RWPE2 (cell line): ENCODE measurements at regions not wholly inside any gene's neighbourhood (a gene's known extent, or its start where the extent isn't known, plus 50 kb on each side); places are given as distances from the start of the nearest gene placed in this dataset.

ENCODE experiments used
- ATAC-seq: fragments of 200-7000 bp; cut with Tn5 transposase; 3 replicates; pipeline ENCODE4 v1.9.1; 2021; ENCODE audit warnings: low read depth
- DNase-seq: peaks from one replicate; pipeline ENCODE4 v3.0.0-alpha.2; 2020; ENCODE audit warnings: low spot score
- H3K27ac ChIP-seq: fragments of 450-650 bp; 2 replicates; pipeline ENCODE4 v1.5.1; 2017; ENCODE audit warnings: mild to moderate bottlenecking; ENCODE audit not compliant: poor library complexity, severe bottlenecking
- H3K27me3 ChIP-seq: fragments of 250-450 bp; sonication (Bioruptor Pico); 2 replicates; pipeline ENCODE4 v1.5.1; 2021; ENCODE audit warnings: mild to moderate bottlenecking, moderate library complexity; ENCODE audit not compliant: insufficient read depth, poor library complexity, severe bottlenecking
- H3K36me3 ChIP-seq: fragments of 250-450 bp; sonication (Bioruptor Pico); 2 replicates; pipeline ENCODE4 v1.5.1; 2020; ENCODE audit warnings: low read depth, mild to moderate bottlenecking, moderate library complexity
- H3K4me1 ChIP-seq: fragments of 250-450 bp; sonication (Bioruptor Pico); 2 replicates; pipeline ENCODE4 v1.5.1; 2021; ENCODE audit warnings: mild to moderate bottlenecking, moderate library complexity; ENCODE audit not compliant: insufficient read depth, poor library complexity, severe bottlenecking
- H3K4me3 ChIP-seq: fragments of 250-450 bp; sonication (Bioruptor Pico); 2 replicates; pipeline ENCODE4 v1.5.1; 2021; ENCODE audit warnings: mild to moderate bottlenecking, moderate library complexity; ENCODE audit not compliant: severe bottlenecking
- H3K9me3 ChIP-seq: fragments of 250-450 bp; sonication (Bioruptor Pico); 2 replicates; pipeline ENCODE4 v1.5.1; 2021; ENCODE audit warnings: mild to moderate bottlenecking, moderate library complexity; ENCODE audit not compliant: severe bottlenecking
- CTCF ChIP-seq: fragments of 450-650 bp; IDR thresholded peaks from one replicate; pipeline ENCODE4 v1.5.1; 2017; ENCODE audit warnings: mild to moderate bottlenecking, moderate library complexity; ENCODE audit not compliant: poor library complexity, severe bottlenecking

GRCh38 chr2:8235419-8235818 is 446.4 kb upstream of the ID2 start:
- H3K4me3 ChIP-seq = no peak overlapping the region
- no peak overlapping the region for H3K27ac ChIP-seq
- H3K36me3 ChIP-seq = no peaks in the 10 kb centered on the region
- no peaks in the 10 kb centered on the region for H3K9me3 ChIP-seq
- no peak for ATAC-seq
- H3K27me3 ChIP-seq = no peaks in the 10 kb centered on the region
- no peaks in the 10 kb centered on the region for H3K4me1 ChIP-seq
- no peak for TF ChIP-seq CTCF
- no peak for DNase-seq

- no peak for DNase-seq
- TF ChIP-seq CTCF = no peak
- Histone ChIP-seq H3K9me3 (no peaks in the 10 kb centered on the region), H3K27ac (no peak overlapping the region), H3K27me3 (no peaks in the 10 kb centered on the region), H3K4me3 (no peak overlapping the region), H3K36me3 (no peaks in the 10 kb centered on the region), H3K4me1 (no peaks in the 10 kb centered on the region)
- no peak for ATAC-seq
These were observed 445.5 kb upstream of the ID2 start for GRCh38 chr2:8236391-8236790.

- Histone ChIP-seq H3K27me3 (no peaks in the 10 kb centered on the region), H3K9me3 (no peaks in the 10 kb centered on the region), H3K27ac (no peak overlapping the region), H3K4me1 (no peaks in the 10 kb centered on the region), H3K36me3 (no peaks in the 10 kb centered on the region), H3K4me3 (no peak overlapping the region)
- DNase-seq (no peak), ATAC-seq (no peak)
- TF ChIP-seq CTCF = no peak
These were observed 443.2 kb upstream of the ID2 start for GRCh38 chr2:8238521-8239230.

- no peaks in the 10 kb centered on the region for H3K27me3 ChIP-seq
- H3K27ac ChIP-seq = no peak overlapping the region
- no peaks in the 10 kb centered on the region for H3K9me3 ChIP-seq
- ATAC-seq = no peak
- no peak overlapping the region for H3K4me3 ChIP-seq
- H3K36me3 ChIP-seq = no peaks in the 10 kb centered on the region
- no peak for TF ChIP-seq CTCF
- H3K4me1 ChIP-seq = no peaks in the 10 kb centered on the region
- DNase-seq = no peak
These were observed 442.2 kb upstream of the ID2 start for GRCh38 chr2:8239531-8240088.

- no peak for ATAC-seq
- no peak overlapping the region for H3K27ac ChIP-seq
- no peaks in the 10 kb centered on the region for H3K27me3 ChIP-seq
- H3K36me3 ChIP-seq = no peaks in the 10 kb centered on the region
- DNase-seq = no peak
- no peaks in the 10 kb centered on the region for H3K9me3 ChIP-seq
- TF ChIP-seq CTCF = no peak
- no peak overlapping the region for H3K4me3 ChIP-seq
- H3K4me1 ChIP-seq = no peaks in the 10 kb centered on the region
These were observed 440.5 kb upstream of the ID2 start for GRCh38 chr2:8241317-8241716.
